GM23338 (cell line): ENCODE measurements at regions not wholly inside any gene's neighbourhood (a gene's known extent, or its start where the extent isn't known, plus 50 kb on each side); places are given as distances from the start of the nearest gene placed in this dataset.
A peak's percentile ranks its signal among the peaks of the same experiment; 100 is the strongest.
"Not testable (repeated sequence)": the region's sequence is repeated elsewhere in the genome, so short reads cannot be mapped to it uniquely, and the experiment has no call there.

Experiments
- ATAC-seq: fragments of 200-7000 bp; cut with Tn5 transposase; 3 replicates; pipeline ENCODE4 v1.9.1; 2020
- DNase-seq: peaks from one replicate; pipeline ENCODE4 v3.0.0-alpha.2; 2015; ENCODE audit warnings: low spot score
- H2AFZ ChIP-seq: fragments of 200-600 bp; sonication (generic); 2 replicates; pipeline ENCODE4 v1.8.0; 2016; ENCODE audit warnings: antibody characterized with exemption, mild to moderate bottlenecking, moderate library complexity
- H3F3A ChIP-seq: fragments of 200-600 bp; sonication (generic); replicated peaks from 2 replicates; pipeline ENCODE4 v1.8.0; 2017; ENCODE audit warnings: antibody characterized with exemption, mixed run types, low read depth
- H3K27ac ChIP-seq: fragments of 200-600 bp; sonication (generic); 2 replicates; pipeline ENCODE4 v1.6.1; 2016; ENCODE audit warnings: low read depth
- H3K27me3 ChIP-seq: fragments of 200-600 bp; sonication (generic); 2 replicates; pipeline ENCODE4 v1.8.0; 2016; ENCODE audit warnings: mild to moderate bottlenecking, mixed run types, moderate library complexity; ENCODE audit not compliant: insufficient read depth
- H3K36me3 ChIP-seq: fragments of 200-600 bp; sonication (generic); 2 replicates; pipeline ENCODE4 v1.8.0; 2016; ENCODE audit warnings: mild to moderate bottlenecking; ENCODE audit not compliant: insufficient read depth
- H3K4me1 ChIP-seq: fragments of 200-600 bp; sonication (generic); 2 replicates; pipeline ENCODE4 v1.8.0; 2016; ENCODE audit warnings: mild to moderate bottlenecking, moderate library complexity; ENCODE audit not compliant: insufficient read depth
- H3K4me2 ChIP-seq: fragments of 200-600 bp; sonication (generic); 2 replicates; pipeline ENCODE4 v1.7.1; 2017; ENCODE audit warnings: mixed run types
- H3K4me3 ChIP-seq: fragments of 200-600 bp; sonication (generic); 2 replicates; pipeline ENCODE4 v1.6.1; 2016; ENCODE audit warnings: mixed run types
- H3K79me2 ChIP-seq: fragments of 200-600 bp; sonication (generic); replicated peaks from 2 replicates; pipeline ENCODE4 v1.8.0; 2017; ENCODE audit warnings: mild to moderate bottlenecking; ENCODE audit not compliant: insufficient read depth
- H3K9me2 ChIP-seq: fragments of 200-600 bp; sonication (generic); 2 replicates; pipeline ENCODE4 v1.8.0; 2017; ENCODE audit not compliant: insufficient read depth
- H4K20me1 ChIP-seq: fragments of 200-600 bp; sonication (generic); replicated peaks from 2 replicates; pipeline ENCODE4 v1.8.0; 2017; ENCODE audit warnings: mild to moderate bottlenecking; ENCODE audit not compliant: insufficient read depth
- H3K27ac Mint-ChIP-seq: 2 replicates; pipeline ENCODE4 v1.8.0; 2020; ENCODE audit warnings: inconsistent platforms, mild to moderate bottlenecking, moderate library complexity, mixed read lengths
- H3K27me3 Mint-ChIP-seq: 3 replicates; pipeline ENCODE4 v1.8.0; 2022; ENCODE audit warnings: low read depth, mild to moderate bottlenecking, moderate library complexity, mixed read lengths, inconsistent platforms; ENCODE audit not compliant: insufficient read depth, poor library complexity
- H3K36me3 Mint-ChIP-seq: 3 replicates; pipeline ENCODE4 v1.8.0; 2021; ENCODE audit warnings: low read depth, mild to moderate bottlenecking, inconsistent platforms, moderate library complexity, mixed read lengths
- H3K4me1 Mint-ChIP-seq: 3 replicates; pipeline ENCODE4 v1.8.0; 2020; ENCODE audit warnings: mild to moderate bottlenecking, inconsistent platforms, mixed read lengths
- H3K4me3 Mint-ChIP-seq: 3 replicates; pipeline ENCODE4 v1.8.0; 2021; ENCODE audit warnings: moderate library complexity, mild to moderate bottlenecking, inconsistent platforms, mixed read lengths
- H3K9me3 Mint-ChIP-seq: 3 replicates; pipeline ENCODE4 v1.8.0; 2020; ENCODE audit warnings: moderate library complexity, mild to moderate bottlenecking, inconsistent platforms, mixed read lengths
- CREB1 ChIP-seq: fragments of 250-450 bp; sonication (Bioruptor Pico); IDR thresholded peaks from 2 replicates; pipeline ENCODE4 v1.5.0; 2020; ENCODE audit warnings: low read depth, mild to moderate bottlenecking, moderate library complexity
- CTCF ChIP-seq, 2 experiments: fragments of 200-600 bp in 1 of 2; sonication (generic) in 1 of 2; conservative IDR thresholded peaks; 2 replicates each; pipeline versions ENCODE4 v1.5.1 to v1.6.1; 2016 to 2017; ENCODE audit warnings: antibody characterized with exemption in 2 of 2, low read depth in 2 of 2, mild to moderate bottlenecking in 2 of 2, moderate library complexity in 1 of 2
- ETS1 ChIP-seq: IDR thresholded peaks from 2 replicates; pipeline ENCODE4 v1.6.1; 2016; ENCODE audit warnings: antibody characterized with exemption
- EZH2phosphoT487 ChIP-seq: fragments of 200-600 bp; sonication (generic); IDR thresholded peaks from one replicate; pipeline ENCODE4 v1.8.1; 2018; ENCODE audit warnings: antibody characterized with exemption; ENCODE audit not compliant: unreplicated experiment
- REST ChIP-seq: IDR thresholded peaks from one replicate; pipeline ENCODE4 v1.6.1; 2018; ENCODE audit warnings: antibody characterized with exemption; ENCODE audit not compliant: unreplicated experiment
- STAT1 ChIP-seq: IDR thresholded peaks from one replicate; pipeline ENCODE4 v1.6.1; 2016; ENCODE audit warnings: antibody characterized with exemption; ENCODE audit not compliant: unreplicated experiment
- ZNF114 ChIP-seq: fragments of 250-450 bp; sonication (Bioruptor Pico); IDR thresholded peaks from 2 replicates; pipeline ENCODE4 v1.5.0; 2020; ENCODE audit warnings: mild to moderate bottlenecking, moderate library complexity

GRCh38 chr12:131473741-131474709 is 236.9 kb upstream of the SFSWAP start (continued):
- peak in 1 of 2 experiments; percentile 30; a peak in 2 of 4 replicates for TF ChIP-seq CTCF (conservative IDR thresholded peaks at IDR 0.05; ENCODE audit: low read depth in 2 of 2)

GRCh38 chr12:131475012-131475411 is 235.9 kb upstream of the SFSWAP start:
- not testable (repeated sequence) for H4K20me1 ChIP-seq, H3K4me3 ChIP-seq, H3K27me3 Mint-ChIP-seq, H3K9me3 Mint-ChIP-seq, H3K27ac ChIP-seq, H3K27me3 ChIP-seq, H3K9me2 ChIP-seq, H3K27ac Mint-ChIP-seq, H3K4me1 ChIP-seq, H3K4me3 Mint-ChIP-seq, H3K4me2 ChIP-seq, H3K36me3 Mint-ChIP-seq, DNase-seq, ATAC-seq, H3K36me3 ChIP-seq, H2AFZ ChIP-seq, H3K4me1 Mint-ChIP-seq, H3K79me2 ChIP-seq, H3F3A ChIP-seq

GRCh38 chr12:131477613-131478012 is 233.3 kb upstream of the SFSWAP start:
- DNase-seq (no peak), ATAC-seq (no peak)
- H3K4me2 ChIP-seq: no peak overlapping the region
- no peaks in the 10 kb centered on the region for H3K27me3 ChIP-seq
- H3K4me1 ChIP-seq: no peaks in the 10 kb centered on the region
- no peak overlapping the region for H2AFZ ChIP-seq
- H3K36me3 Mint-ChIP-seq: no peaks in the 10 kb centered on the region; the same call in 2 of the 3 replicates
- H3K9me3 Mint-ChIP-seq: no peaks in the 10 kb centered on the region
- no peak overlapping the region for H3K27ac Mint-ChIP-seq
- peaks cover 6% of the 10 kb centered on the region; the same call in 2 of the 3 replicates for H3K4me1 Mint-ChIP-seq
- H3K4me3 Mint-ChIP-seq: no peak overlapping the region
- peaks cover 2% of the 10 kb centered on the region for H3K27me3 Mint-ChIP-seq
- H3K9me2 ChIP-seq: no peaks in the 10 kb centered on the region
- H3K27ac ChIP-seq: no peak overlapping the region
- no peak overlapping the region for H3K4me3 ChIP-seq
- no peaks in the 10 kb centered on the region for H3K79me2 ChIP-seq
- no peaks in the 10 kb centered on the region for H4K20me1 ChIP-seq
- no peaks in the 10 kb centered on the region for H3F3A ChIP-seq
- no peaks in the 10 kb centered on the region for H3K36me3 ChIP-seq
- TF ChIP-seq REST: no peak
- no peak for TF ChIP-seq ZNF114 (CRISPR knock-in tag)
- TF ChIP-seq EZH2phosphoT487: no peak
- no peak for TF ChIP-seq STAT1
- TF ChIP-seq ETS1: no peak
- TF ChIP-seq CREB1 (CRISPR knock-in tag): no peak
- no peak for TF ChIP-seq CTCF (conservative IDR thresholded peaks at IDR 0.05; ENCODE audit: low read depth in 2 of 2)
